ENCODE measurements at regions not wholly inside any gene's neighbourhood (a gene's known extent, or its start where the extent isn't known, plus 50 kb on each side); places are given as distances from the start of the nearest gene placed in this dataset.

DNA sequence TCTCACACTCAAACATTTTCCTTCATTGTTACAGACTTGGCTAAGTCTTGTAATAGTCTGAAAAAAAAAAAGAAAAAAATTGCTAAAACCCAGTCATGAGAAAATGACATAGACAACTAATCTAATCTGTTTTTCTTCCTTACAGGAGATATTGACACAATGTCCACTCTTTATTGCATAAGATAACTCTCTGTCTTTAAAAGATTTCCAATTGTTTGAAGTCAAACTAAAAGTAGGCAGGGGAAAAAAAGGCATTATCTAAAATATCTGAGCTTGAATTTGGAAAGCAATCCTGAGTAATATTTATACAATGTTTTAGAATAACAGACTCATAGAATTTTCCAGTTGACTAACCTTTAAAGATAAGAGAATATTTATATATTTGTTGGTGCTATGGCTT, 233.0 kb upstream of the CEP162 start (continued):
- no peak for TF ChIP-seq ZNF674 (CRISPR knock-in tag; IDR thresholded peaks at IDR 0.05; ENCODE audit: low read depth)
- TF ChIP-seq, protein P1, sequence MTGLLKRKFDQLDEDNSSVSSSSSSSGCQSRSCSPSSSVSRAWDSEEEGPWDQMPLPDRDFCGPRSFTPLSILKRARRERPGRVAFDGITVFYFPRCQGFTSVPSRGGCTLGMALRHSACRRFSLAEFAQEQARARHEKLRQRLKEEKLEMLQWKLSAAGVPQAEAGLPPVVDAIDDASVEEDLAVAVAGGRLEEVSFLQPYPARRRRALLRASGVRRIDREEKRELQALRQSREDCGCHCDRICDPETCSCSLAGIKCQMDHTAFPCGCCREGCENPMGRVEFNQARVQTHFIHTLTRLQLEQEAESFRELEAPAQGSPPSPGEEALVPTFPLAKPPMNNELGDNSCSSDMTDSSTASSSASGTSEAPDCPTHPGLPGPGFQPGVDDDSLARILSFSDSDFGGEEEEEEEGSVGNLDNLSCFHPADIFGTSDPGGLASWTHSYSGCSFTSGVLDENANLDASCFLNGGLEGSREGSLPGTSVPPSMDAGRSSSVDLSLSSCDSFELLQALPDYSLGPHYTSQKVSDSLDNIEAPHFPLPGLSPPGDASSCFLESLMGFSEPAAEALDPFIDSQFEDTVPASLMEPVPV (CRISPR knock-in tag; IDR thresholded peaks at IDR 0.05): no peak
- TF ChIP-seq, protein P2, sequence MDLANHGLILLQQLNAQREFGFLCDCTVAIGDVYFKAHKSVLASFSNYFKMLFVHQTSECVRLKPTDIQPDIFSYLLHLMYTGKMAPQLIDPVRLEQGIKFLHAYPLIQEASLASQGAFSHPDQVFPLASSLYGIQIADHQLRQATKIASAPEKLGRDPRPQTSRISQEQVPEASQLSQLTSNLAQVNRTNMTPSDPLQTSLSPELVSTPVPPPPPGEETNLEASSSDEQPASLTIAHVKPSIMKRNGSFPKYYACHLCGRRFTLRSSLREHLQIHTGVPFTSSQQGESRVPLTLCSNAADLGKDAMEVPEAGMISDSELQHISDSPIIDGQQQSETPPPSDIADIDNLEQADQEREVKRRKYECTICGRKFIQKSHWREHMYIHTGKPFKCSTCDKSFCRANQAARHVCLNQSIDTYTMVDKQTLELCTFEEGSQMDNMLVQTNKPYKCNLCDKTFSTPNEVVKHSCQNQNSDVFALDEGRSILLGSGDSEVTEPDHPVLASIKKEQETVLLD (CRISPR knock-in tag; IDR thresholded peaks at IDR 0.05; ENCODE audit: low read depth): no peak
- no peak for TF ChIP-seq NFE2 (CRISPR knock-in tag; IDR thresholded peaks at IDR 0.05)
- TF ChIP-seq, protein P3, sequence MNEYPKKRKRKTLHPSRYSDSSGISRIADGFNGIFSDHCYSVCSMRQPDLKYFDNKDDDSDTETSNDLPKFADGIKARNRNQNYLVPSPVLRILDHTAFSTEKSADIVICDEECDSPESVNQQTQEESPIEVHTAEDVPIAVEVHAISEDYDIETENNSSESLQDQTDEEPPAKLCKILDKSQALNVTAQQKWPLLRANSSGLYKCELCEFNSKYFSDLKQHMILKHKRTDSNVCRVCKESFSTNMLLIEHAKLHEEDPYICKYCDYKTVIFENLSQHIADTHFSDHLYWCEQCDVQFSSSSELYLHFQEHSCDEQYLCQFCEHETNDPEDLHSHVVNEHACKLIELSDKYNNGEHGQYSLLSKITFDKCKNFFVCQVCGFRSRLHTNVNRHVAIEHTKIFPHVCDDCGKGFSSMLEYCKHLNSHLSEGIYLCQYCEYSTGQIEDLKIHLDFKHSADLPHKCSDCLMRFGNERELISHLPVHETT (CRISPR knock-in tag; conservative IDR thresholded peaks at IDR 0.05): no peak

DNA sequence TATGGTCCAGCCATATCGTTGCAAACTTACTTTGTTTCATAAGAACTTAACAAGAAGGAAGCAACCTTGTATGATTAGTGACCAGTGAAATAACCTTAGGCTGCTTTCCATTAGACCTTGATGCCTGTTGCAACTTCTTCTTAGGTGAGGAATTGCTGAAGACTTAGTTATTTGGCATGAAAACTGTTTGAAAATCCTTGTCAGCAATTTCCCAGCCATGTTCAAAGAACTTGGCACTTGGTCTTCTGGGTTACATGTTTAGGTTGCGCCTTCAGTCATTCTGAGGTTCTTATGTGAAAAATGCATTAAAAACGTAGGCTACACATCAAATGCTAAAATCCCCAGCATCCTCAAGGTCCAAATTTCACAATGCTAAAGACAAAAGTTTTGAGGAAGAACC, 232.0 kb upstream of the CEP162 start:
- no TSS peak for BruUV-seq (replicated peaks)
- no peak overlapping the region for H3K4me2 ChIP-seq (ENCODE audit: low read depth, low read length)
- H4K20me1 ChIP-seq (ENCODE audit: insufficient read depth, low read length): no peaks in the 10 kb centered on the region
- no peak overlapping the region for H3K4me3 ChIP-seq (replicated peaks in 1 of 3; ENCODE audit: insufficient read depth in 1 of 3, low read depth in 2 of 3, low read length in 3 of 3)
- peaks cover 5% of the 10 kb centered on the region; the same call in 1 of the 2 replicates for H3K9me3 ChIP-seq (ENCODE audit: low read length)
- CTCF ChIA-PET (ENCODE audit: low intra/inter-chr PET ratio, low total read pairs): no interaction called here
- ATAC-seq (no peak), FAIRE-seq (no peak), DNase-seq (ENCODE audit: low spot score) (no peak)
- intact Hi-C loops (cut with micrococcal nuclease; ENCODE audit: unreplicated experiment): no loop called here
- H3K27me3 ChIP-seq (ENCODE audit: control insufficient read depth in 1 of 2, insufficient read depth in 2 of 2, low read length in 2 of 2): no peaks in the 10 kb centered on the region; a peak in 1 of 5 replicates
- 36% methylated on average over 3 of the region's 3 CpGs for WGBS (ENCODE audit: low lambda C conversion rate)
- no peaks in the 10 kb centered on the region for H3K79me2 ChIP-seq (ENCODE audit: insufficient read depth, low read length)
- H3K4me1 ChIP-seq (ENCODE audit: insufficient read depth, low read length): no peaks in the 10 kb centered on the region
- in situ Hi-C loops (cut with HindIII; ENCODE audit: extremely low pct_ligation_motif_present, low pct_unique_long_range_greater_than_20kb): no loop called here
- H3K9ac ChIP-seq (ENCODE audit: insufficient read depth, low read depth, low read length): no peak overlapping the region
- no peak overlapping the region for H2AFZ ChIP-seq (ENCODE audit: low read length)
- no peaks in the 10 kb centered on the region for H3K36me3 ChIP-seq (replicated peaks in 1 of 2; ENCODE audit: control insufficient read depth in 1 of 2, insufficient read depth in 2 of 2, low read length in 2 of 2)
- no peak overlapping the region for H3K27ac ChIP-seq (ENCODE audit: extremely low read length, insufficient read depth, low read length)
- POLR2A ChIA-PET: no interaction called here
- TF ChIP-seq RARG (CRISPR knock-in tag; IDR thresholded peaks at IDR 0.05; ENCODE audit: low read depth) (no peak), TP53 (CRISPR knock-in tag; conservative IDR thresholded peaks at IDR 0.05) (no peak), MAFF (IDR thresholded peaks at IDR 0.05; ENCODE audit: low read depth, low read length) (peak; percentile 71), MAFK (conservative IDR thresholded peaks at IDR 0.05 in 1 of 2, IDR thresholded peaks at IDR 0.05 in 1 of 2; ENCODE audit: low read length in 2 of 2) (peak; percentile 47 to 77; a peak in 3 of 4 replicates), ZMYM4 (CRISPR knock-in tag; IDR thresholded peaks at IDR 0.05) (no peak), POLR2AphosphoS2 (IDR thresholded peaks at IDR 0.05; ENCODE audit: low read depth, low read length) (no peak)
- TF ChIP-seq, protein P4, sequence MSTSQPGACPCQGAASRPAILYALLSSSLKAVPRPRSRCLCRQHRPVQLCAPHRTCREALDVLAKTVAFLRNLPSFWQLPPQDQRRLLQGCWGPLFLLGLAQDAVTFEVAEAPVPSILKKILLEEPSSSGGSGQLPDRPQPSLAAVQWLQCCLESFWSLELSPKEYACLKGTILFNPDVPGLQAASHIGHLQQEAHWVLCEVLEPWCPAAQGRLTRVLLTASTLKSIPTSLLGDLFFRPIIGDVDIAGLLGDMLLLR (CRISPR knock-in tag; IDR thresholded peaks at IDR 0.05): no peak
- TF ChIP-seq, protein P5, sequence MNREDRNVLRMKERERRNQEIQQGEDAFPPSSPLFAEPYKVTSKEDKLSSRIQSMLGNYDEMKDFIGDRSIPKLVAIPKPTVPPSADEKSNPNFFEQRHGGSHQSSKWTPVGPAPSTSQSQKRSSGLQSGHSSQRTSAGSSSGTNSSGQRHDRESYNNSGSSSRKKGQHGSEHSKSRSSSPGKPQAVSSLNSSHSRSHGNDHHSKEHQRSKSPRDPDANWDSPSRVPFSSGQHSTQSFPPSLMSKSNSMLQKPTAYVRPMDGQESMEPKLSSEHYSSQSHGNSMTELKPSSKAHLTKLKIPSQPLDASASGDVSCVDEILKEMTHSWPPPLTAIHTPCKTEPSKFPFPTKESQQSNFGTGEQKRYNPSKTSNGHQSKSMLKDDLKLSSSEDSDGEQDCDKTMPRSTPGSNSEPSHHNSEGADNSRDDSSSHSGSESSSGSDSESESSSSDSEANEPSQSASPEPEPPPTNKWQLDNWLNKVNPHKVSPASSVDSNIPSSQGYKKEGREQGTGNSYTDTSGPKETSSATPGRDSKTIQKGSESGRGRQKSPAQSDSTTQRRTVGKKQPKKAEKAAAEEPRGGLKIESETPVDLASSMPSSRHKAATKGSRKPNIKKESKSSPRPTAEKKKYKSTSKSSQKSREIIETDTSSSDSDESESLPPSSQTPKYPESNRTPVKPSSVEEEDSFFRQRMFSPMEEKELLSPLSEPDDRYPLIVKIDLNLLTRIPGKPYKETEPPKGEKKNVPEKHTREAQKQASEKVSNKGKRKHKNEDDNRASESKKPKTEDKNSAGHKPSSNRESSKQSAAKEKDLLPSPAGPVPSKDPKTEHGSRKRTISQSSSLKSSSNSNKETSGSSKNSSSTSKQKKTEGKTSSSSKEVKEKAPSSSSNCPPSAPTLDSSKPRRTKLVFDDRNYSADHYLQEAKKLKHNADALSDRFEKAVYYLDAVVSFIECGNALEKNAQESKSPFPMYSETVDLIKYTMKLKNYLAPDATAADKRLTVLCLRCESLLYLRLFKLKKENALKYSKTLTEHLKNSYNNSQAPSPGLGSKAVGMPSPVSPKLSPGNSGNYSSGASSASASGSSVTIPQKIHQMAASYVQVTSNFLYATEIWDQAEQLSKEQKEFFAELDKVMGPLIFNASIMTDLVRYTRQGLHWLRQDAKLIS (CRISPR knock-in tag; IDR thresholded peaks at IDR 0.05): no peak
